GM23338 (cell line): ENCODE measurements at regions not wholly inside any gene's neighbourhood (a gene's known extent, or its start where the extent isn't known, plus 50 kb on each side); places are given as distances from the start of the nearest gene placed in this dataset.

Source experiments
- ATAC-seq: fragments of 200-7000 bp; cut with Tn5 transposase; 3 replicates; pipeline ENCODE4 v1.9.1; 2020
- DNase-seq: peaks from one replicate; pipeline ENCODE4 v3.0.0-alpha.2; 2015; ENCODE audit warnings: low spot score
- H2AFZ ChIP-seq: fragments of 200-600 bp; sonication (generic); 2 replicates; pipeline ENCODE4 v1.8.0; 2016; ENCODE audit warnings: antibody characterized with exemption, mild to moderate bottlenecking, moderate library complexity
- H3F3A ChIP-seq: fragments of 200-600 bp; sonication (generic); replicated peaks from 2 replicates; pipeline ENCODE4 v1.8.0; 2017; ENCODE audit warnings: antibody characterized with exemption, mixed run types, low read depth
- H3K27ac ChIP-seq: fragments of 200-600 bp; sonication (generic); 2 replicates; pipeline ENCODE4 v1.6.1; 2016; ENCODE audit warnings: low read depth
- H3K27me3 ChIP-seq: fragments of 200-600 bp; sonication (generic); 2 replicates; pipeline ENCODE4 v1.8.0; 2016; ENCODE audit warnings: mild to moderate bottlenecking, mixed run types, moderate library complexity; ENCODE audit not compliant: insufficient read depth
- H3K36me3 ChIP-seq: fragments of 200-600 bp; sonication (generic); 2 replicates; pipeline ENCODE4 v1.8.0; 2016; ENCODE audit warnings: mild to moderate bottlenecking; ENCODE audit not compliant: insufficient read depth
- H3K4me1 ChIP-seq: fragments of 200-600 bp; sonication (generic); 2 replicates; pipeline ENCODE4 v1.8.0; 2016; ENCODE audit warnings: mild to moderate bottlenecking, moderate library complexity; ENCODE audit not compliant: insufficient read depth
- H3K4me2 ChIP-seq: fragments of 200-600 bp; sonication (generic); 2 replicates; pipeline ENCODE4 v1.7.1; 2017; ENCODE audit warnings: mixed run types
- H3K4me3 ChIP-seq: fragments of 200-600 bp; sonication (generic); 2 replicates; pipeline ENCODE4 v1.6.1; 2016; ENCODE audit warnings: mixed run types
- H3K79me2 ChIP-seq: fragments of 200-600 bp; sonication (generic); replicated peaks from 2 replicates; pipeline ENCODE4 v1.8.0; 2017; ENCODE audit warnings: mild to moderate bottlenecking; ENCODE audit not compliant: insufficient read depth
- H3K9me2 ChIP-seq: fragments of 200-600 bp; sonication (generic); 2 replicates; pipeline ENCODE4 v1.8.0; 2017; ENCODE audit not compliant: insufficient read depth
- H4K20me1 ChIP-seq: fragments of 200-600 bp; sonication (generic); replicated peaks from 2 replicates; pipeline ENCODE4 v1.8.0; 2017; ENCODE audit warnings: mild to moderate bottlenecking; ENCODE audit not compliant: insufficient read depth
- H3K27ac Mint-ChIP-seq: 2 replicates; pipeline ENCODE4 v1.8.0; 2020; ENCODE audit warnings: inconsistent platforms, mild to moderate bottlenecking, moderate library complexity, mixed read lengths
- H3K27me3 Mint-ChIP-seq: 3 replicates; pipeline ENCODE4 v1.8.0; 2022; ENCODE audit warnings: low read depth, mild to moderate bottlenecking, moderate library complexity, mixed read lengths, inconsistent platforms; ENCODE audit not compliant: insufficient read depth, poor library complexity
- H3K36me3 Mint-ChIP-seq: 3 replicates; pipeline ENCODE4 v1.8.0; 2021; ENCODE audit warnings: low read depth, mild to moderate bottlenecking, inconsistent platforms, moderate library complexity, mixed read lengths
- H3K4me1 Mint-ChIP-seq: 3 replicates; pipeline ENCODE4 v1.8.0; 2020; ENCODE audit warnings: mild to moderate bottlenecking, inconsistent platforms, mixed read lengths
- H3K4me3 Mint-ChIP-seq: 3 replicates; pipeline ENCODE4 v1.8.0; 2021; ENCODE audit warnings: moderate library complexity, mild to moderate bottlenecking, inconsistent platforms, mixed read lengths
- H3K9me3 Mint-ChIP-seq: 3 replicates; pipeline ENCODE4 v1.8.0; 2020; ENCODE audit warnings: moderate library complexity, mild to moderate bottlenecking, inconsistent platforms, mixed read lengths
- CREB1 ChIP-seq: fragments of 250-450 bp; sonication (Bioruptor Pico); IDR thresholded peaks from 2 replicates; pipeline ENCODE4 v1.5.0; 2020; ENCODE audit warnings: low read depth, mild to moderate bottlenecking, moderate library complexity
- CTCF ChIP-seq, 2 experiments: fragments of 200-600 bp in 1 of 2; sonication (generic) in 1 of 2; conservative IDR thresholded peaks; 2 replicates each; pipeline versions ENCODE4 v1.5.1 to v1.6.1; 2016 to 2017; ENCODE audit warnings: antibody characterized with exemption in 2 of 2, low read depth in 2 of 2, mild to moderate bottlenecking in 2 of 2, moderate library complexity in 1 of 2
- ETS1 ChIP-seq: IDR thresholded peaks from 2 replicates; pipeline ENCODE4 v1.6.1; 2016; ENCODE audit warnings: antibody characterized with exemption
- EZH2 ChIP-seq: fragments of 200-600 bp; sonication (generic); IDR thresholded peaks from one replicate; pipeline ENCODE4 v1.8.0; 2017; ENCODE audit warnings: antibody characterized with exemption, mild to moderate bottlenecking, low read depth; ENCODE audit not compliant: unreplicated experiment
- EZH2phosphoT487 ChIP-seq: fragments of 200-600 bp; sonication (generic); IDR thresholded peaks from one replicate; pipeline ENCODE4 v1.8.1; 2018; ENCODE audit warnings: antibody characterized with exemption; ENCODE audit not compliant: unreplicated experiment
- JUNB ChIP-seq: IDR thresholded peaks from one replicate; pipeline ENCODE4 v1.6.1; 2016; ENCODE audit warnings: antibody characterized with exemption; ENCODE audit not compliant: unreplicated experiment
- NANOG ChIP-seq: IDR thresholded peaks from 2 replicates; pipeline ENCODE4 v1.6.1; 2016; ENCODE audit warnings: antibody characterized with exemption, borderline replicate concordance
- POLR2AphosphoS5 ChIP-seq: IDR thresholded peaks from 2 replicates; pipeline ENCODE4 v1.6.1; 2016; ENCODE audit warnings: antibody characterized with exemption, low read depth
- REST ChIP-seq: IDR thresholded peaks from one replicate; pipeline ENCODE4 v1.6.1; 2018; ENCODE audit warnings: antibody characterized with exemption; ENCODE audit not compliant: unreplicated experiment
- STAT1 ChIP-seq: IDR thresholded peaks from one replicate; pipeline ENCODE4 v1.6.1; 2016; ENCODE audit warnings: antibody characterized with exemption; ENCODE audit not compliant: unreplicated experiment
- ZNF114 ChIP-seq: fragments of 250-450 bp; sonication (Bioruptor Pico); IDR thresholded peaks from 2 replicates; pipeline ENCODE4 v1.5.0; 2020; ENCODE audit warnings: mild to moderate bottlenecking, moderate library complexity
- ZNF331 ChIP-seq: fragments of 250-450 bp; sonication (Bioruptor Pico); IDR thresholded peaks from 2 replicates; pipeline ENCODE4 v1.5.0; 2020; ENCODE audit warnings: low read depth, mild to moderate bottlenecking, moderate library complexity
- ZNF462 ChIP-seq: fragments of 250-450 bp; sonication (Bioruptor Pico); IDR thresholded peaks from 2 replicates; pipeline ENCODE4 v1.5.0; 2020; ENCODE audit warnings: mild to moderate bottlenecking, moderate library complexity

GRCh38 chrX:82816001-82816400 lies 692.1 kb upstream of the POU3F4 start:
- Histone ChIP-seq H2AFZ (no peak overlapping the region), H3K79me2 (no peaks in the 10 kb centered on the region), H3K9me2 (no peaks in the 10 kb centered on the region), H3K4me2 (no peak overlapping the region), H4K20me1 (no peaks in the 10 kb centered on the region), H3K27me3 (no peaks in the 10 kb centered on the region), H3K4me3 (no peak overlapping the region), H3K27ac (no peak overlapping the region), H3F3A (no peaks in the 10 kb centered on the region), H3K36me3 (no peaks in the 10 kb centered on the region), H3K4me1 (no peaks in the 10 kb centered on the region)
- no peak for TF ChIP-seq STAT1
- no peak for TF ChIP-seq NANOG
- TF ChIP-seq EZH2phosphoT487 = no peak
- TF ChIP-seq ETS1 = no peak
- no peak for TF ChIP-seq ZNF331 (CRISPR knock-in tag)
- TF ChIP-seq POLR2AphosphoS5 = no peak
- no peak for TF ChIP-seq CREB1 (CRISPR knock-in tag)
- TF ChIP-seq REST = no peak
- TF ChIP-seq EZH2 = no peak
- no peak for TF ChIP-seq JUNB
- no peak for TF ChIP-seq CTCF (conservative IDR thresholded peaks at IDR 0.05; ENCODE audit: low read depth in 2 of 2)
- no peak for TF ChIP-seq ZNF462 (CRISPR knock-in tag)
- TF ChIP-seq ZNF114 (CRISPR knock-in tag) = no peak
- ATAC-seq (no peak), DNase-seq (no peak)
- Mint-ChIP-seq H3K27me3 (no peaks in the 10 kb centered on the region), H3K27ac (no peak overlapping the region), H3K36me3 (no peaks in the 10 kb centered on the region), H3K4me3 (no peak overlapping the region), H3K9me3 (peaks cover 15% of the 10 kb centered on the region; the same call in 2 of the 3 replicates), H3K4me1 (no peaks in the 10 kb centered on the region)
